GM21723 (cell line): ENCODE measurements at regions not wholly inside any gene's neighbourhood (a gene's known extent, or its start where the extent isn't known, plus 50 kb on each side); places are given as distances from the start of the nearest gene placed in this dataset.
"Not testable (repeated sequence)": the region's sequence is repeated elsewhere in the genome, so short reads cannot be mapped to it uniquely, and the experiment has no call there.

ENCODE experiments used
- ATAC-seq: cut with Tn5 transposase; IDR thresholded peaks from one replicate; pipeline ENCODE4 v1.9.1; 2021; ENCODE audit warnings: mild to moderate bottlenecking, moderate library complexity; ENCODE audit not compliant: unreplicated experiment

DNA sequence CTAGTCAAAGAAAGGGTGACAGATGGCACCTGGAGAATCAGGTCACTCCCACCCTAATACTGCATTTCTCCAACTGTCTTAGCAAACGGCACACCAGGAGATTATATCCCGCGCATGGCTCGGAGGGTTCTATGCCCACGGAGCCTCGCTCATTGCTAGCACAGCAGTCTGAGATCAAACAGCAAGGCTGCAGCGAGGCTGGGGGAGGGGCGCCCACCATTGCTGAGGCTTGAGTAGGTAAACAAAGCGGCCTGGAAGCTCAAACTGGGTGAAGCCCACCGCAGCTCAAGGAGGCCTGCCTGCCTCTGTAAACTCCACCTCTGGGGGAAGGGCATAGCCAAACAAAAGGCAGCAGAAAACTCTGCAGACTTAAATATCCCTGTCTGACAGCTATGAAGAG lies 268.1 kb upstream of the GRM3 start:
- not testable (repeated sequence) for ATAC-seq

- ATAC-seq: no peak
These were observed 271.4 kb upstream of the GRM3 start for GRCh38 chr7:86372262-86372661.

DNA sequence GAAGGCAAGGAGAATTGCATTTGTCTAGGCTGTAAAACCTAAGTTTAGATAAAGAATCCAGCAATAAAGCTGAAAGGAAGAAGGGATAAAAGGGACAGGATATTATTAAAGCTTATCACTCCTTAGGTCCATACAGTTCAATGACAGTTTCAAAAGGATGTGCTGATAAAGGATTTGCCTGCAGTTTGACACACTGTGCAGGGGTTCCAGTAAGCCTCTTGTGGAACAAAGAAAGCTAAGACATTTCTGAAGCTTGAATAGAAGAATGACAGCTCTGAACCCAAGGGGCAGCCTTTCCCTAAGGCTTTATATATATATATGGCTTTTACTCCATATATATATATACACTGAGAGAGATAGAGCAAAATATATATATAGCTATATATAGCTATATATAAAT lies 276.8 kb upstream of the GRM3 start:
- ATAC-seq: no peak

GRCh38 chr7:86340407-86340806 lies 303.3 kb upstream of the GRM3 start:
- ATAC-seq: not testable (repeated sequence)

DNA sequence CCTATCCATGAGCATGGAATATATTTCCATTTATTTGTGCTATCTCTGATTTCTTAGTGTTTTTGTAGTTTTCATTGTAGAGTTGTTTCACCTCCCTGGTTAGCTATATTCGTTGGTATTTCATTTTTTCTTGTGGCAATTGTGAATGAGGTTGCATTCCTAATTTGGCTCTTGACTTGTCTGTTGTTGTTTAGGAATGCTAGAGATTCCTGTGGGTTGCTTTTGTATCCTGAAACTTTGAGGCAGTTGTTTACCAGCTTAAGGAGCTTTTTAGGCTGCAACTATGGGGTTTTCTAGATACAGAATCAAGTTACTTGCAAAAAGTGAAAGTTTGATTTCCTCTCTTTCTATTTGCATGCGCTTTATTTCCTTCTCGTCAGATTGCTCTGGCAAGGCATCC lies 304.7 kb upstream of the GRM3 start:
- no peak for ATAC-seq

DNA sequence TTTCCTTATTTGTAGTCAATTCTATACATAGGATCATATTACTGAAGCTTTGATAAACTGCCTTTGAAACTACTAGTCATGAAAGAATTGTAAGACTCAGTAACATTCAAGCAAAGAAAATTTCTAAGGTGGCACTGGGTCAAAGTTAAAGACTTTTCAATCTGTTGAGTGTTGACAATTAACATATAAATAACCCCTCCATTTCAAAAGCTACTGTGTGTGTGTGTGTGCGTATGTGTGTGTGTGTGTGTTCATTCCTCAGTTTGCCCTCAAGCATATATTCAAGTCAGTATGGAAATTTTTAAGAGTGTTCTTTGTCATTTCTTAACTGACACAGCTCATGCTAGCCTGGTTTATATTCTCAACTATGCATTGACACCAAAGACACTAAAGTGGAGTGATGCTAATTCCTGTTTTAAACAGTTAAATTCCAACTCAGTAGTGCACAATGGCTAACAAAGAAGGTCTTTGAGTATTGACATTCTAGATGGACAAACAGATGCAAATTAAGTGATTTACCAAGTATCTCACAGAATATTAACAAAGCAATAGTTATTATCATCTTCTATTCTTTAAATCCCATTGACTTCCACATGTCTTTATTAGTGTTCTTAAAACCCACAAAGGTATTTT lies 314.8 kb upstream of the GRM3 start:
- ATAC-seq: no peak

DNA sequence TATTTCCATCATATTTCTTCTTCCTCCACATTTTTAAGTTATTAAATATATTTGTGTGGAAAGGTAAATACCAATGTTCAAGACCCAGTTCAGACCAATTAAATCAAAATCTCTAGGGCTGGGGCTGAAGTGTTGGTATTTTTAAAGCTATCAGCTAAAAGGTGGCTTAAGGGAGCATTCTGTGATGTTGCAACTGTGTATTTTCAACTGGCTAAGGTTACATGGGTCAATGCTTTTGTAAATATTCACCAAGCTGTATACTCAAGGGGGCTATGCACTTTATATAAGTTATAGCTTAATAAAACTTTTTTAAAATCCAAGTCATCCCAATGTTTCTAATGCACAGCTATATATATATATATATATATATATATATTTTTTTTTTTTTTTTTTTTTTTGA lies 316.9 kb upstream of the GRM3 start:
- ATAC-seq: no peak

DNA sequence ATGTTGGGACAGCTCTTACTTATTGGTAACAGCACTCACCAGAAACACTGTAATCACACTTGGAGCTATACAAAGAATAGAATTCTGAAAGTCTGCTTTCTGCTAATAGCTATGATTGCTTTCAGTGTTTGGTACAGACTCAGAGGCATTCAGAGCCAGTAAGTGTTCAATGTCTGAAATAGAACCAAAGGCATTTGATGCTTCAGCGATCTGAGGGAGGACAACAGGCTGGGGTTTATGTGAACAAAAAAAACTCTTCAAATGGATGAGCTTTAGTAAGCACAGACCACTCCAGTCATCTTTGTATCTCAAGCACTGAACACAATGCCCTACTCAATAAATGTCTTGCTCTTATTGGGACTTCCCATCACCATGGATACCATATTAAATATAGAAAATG lies 322.8 kb upstream of the GRM3 start:
- no peak for ATAC-seq

GRCh38 chr7:86320341-86320740 lies 323.4 kb upstream of the GRM3 start:
- ATAC-seq: no peak

DNA sequence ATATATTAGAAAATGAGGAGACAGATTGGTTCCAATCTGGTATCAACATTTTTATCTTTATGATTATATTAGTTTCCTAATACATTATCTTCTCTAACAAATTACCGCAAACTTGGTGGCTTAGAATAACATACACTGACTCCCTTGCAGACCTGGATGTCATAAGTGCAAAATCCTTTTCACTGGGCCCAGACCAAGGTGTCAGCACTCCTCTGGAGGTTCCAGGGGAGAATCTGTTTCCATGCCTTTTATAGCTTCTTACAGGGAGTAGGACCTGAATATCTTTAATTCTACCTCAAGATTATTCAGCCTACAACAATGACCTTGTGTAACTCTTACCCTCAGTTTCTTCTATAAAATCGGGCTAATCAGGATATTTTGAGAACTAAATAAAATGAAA lies 329.9 kb upstream of the GRM3 start:
- ATAC-seq: no peak

DNA sequence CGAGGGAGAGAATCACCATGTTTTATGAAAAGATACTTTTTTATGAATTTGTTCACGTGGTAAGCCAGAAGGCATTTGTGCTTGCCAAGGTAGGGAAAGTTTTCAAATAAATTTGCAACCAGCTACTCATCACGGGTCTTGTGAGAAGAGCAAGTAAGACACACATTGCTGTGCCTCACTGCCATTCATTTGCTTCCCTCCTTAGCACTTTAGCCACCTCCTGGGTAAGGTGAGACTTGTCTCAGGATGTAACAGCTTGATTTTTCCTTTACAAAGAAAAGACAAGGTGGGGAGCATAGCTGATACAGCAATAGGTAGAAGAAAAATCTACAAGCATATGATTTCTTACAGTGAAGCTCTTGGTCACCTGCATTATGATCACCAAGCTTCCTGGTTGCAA lies 342.4 kb upstream of the GRM3 start:
- no peak for ATAC-seq

DNA sequence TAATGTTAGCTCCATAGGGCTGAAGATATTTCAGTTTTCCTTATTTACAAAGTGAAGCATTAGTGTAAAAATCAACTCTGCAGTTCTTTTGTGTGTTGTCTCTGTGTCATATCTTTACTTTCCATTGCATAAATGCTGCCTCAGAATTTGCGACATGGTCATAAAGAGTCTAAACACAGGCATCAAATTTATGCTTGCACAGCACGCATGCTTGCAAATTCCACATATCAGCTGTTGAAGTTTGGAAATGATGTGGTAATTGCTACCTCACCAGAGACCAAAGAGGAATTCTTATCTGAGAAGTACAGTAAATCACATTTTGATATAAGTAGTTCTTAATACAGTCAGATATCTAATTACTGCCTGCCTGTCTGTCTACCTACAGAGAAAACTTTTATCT lies 348.2 kb upstream of the GRM3 start:
- no peak for ATAC-seq

GRCh38 chr7:86282014-86282682 lies 361.6 kb upstream of the GRM3 start:
- ATAC-seq: no peak

GRCh38 chr7:86280150-86280549 lies 363.6 kb upstream of the GRM3 start:
- no peak for ATAC-seq

DNA sequence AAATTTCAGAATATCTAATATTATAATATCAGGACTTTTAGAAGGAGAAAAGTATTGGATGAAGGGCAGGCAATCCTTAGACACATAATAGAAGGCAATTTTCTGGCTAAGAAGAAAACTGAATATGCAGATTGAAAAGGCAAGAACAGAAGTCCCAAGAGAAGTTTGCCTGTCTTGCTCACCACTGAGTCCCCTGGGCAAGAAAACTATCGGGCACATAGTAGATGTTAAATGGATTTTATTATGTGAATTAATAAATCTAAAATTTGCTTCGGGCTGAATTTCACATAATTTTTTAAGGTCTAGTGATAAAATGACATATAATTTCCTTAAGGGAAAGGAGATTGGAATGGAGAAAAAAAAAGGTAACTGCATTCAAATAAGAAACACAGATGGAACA lies 380.9 kb upstream of the GRM3 start:
- no peak for ATAC-seq

GRCh38 chr7:86257894-86258293 lies 385.8 kb upstream of the GRM3 start:
- no peak for ATAC-seq

DNA sequence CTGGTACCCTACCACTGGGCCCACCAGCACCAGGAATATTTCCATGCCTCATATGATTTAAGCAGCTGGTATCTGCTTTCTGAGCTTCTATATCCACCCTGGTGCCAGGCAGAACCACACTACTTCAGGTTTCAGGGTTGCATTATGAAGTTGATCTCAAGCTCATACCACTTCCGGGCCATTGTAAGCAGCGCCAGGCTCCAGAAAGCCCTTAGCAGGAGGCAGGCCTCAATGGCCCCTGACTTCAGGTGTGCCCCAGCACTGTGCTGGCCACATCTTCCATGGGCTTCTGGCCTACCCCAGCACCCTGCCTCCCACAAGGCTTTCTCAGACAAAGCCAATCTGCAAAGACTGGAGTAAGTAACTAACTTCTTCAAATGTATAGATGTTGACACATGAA lies 391.3 kb upstream of the GRM3 start:
- no peak for ATAC-seq

DNA sequence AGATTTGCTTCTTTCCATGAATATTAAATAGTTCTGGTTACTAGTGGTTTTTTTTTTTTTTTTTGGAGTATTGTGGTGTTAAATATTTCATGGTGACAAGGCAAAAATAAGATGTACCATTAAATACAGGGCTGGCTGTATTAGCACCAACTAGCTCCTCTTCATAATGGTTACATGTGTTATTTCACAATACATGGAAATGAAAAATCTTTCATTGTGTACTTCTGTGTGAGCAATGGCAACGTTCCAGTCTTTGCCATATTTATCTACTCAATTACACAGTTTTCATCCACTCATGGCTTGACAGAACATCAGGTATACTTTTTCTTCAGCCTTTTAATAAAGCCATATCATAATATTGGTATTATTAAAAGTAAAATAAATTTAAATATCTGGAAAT lies 394.7 kb upstream of the GRM3 start:
- no peak for ATAC-seq

DNA sequence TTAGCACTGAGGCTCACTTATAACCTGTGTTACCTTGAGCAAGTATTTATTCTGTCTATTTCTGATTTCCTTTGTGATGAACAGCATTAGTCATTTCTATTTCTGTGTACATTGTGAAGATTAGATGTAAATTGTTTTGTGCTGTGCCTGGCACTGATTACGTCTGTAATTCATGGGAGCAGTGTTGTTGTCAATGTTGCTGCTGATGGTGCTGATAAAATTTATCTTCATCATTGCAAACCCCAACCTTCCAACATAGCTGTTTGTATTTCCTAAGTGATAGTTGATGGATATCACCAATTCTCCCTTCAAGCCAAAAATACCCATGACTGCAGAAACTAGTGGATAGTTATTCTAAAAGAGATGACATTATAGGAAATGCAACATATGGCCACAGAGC lies 400.5 kb upstream of the GRM3 start:
- ATAC-seq: no peak

DNA sequence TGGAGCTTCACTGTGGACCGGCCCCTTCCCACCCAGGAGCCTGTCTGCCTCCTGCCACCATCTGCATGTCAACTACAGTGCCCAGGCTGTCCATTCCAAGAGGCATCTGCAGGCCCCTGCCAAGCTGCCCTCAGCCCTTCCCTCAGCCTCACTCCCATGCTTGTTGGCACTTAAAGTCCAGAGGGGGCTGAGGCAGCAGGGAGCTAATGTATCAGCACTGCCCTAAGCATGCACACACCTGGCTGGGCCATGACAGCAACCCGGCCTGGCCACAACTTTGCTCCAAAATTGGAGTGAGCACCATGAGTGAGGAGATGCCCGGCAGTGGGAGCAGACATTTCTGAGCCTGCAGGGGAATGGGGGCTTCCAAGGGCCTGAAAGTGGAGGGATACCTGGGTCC lies 417.5 kb upstream of the GRM3 start:
- ATAC-seq: no peak

- ATAC-seq: no peak
These were observed 420.9 kb upstream of the GRM3 start for GRCh38 chr7:86222806-86223205.

GRCh38 chr7:86214734-86215133 lies 429.0 kb upstream of the GRM3 start:
- ATAC-seq: no peak

DNA sequence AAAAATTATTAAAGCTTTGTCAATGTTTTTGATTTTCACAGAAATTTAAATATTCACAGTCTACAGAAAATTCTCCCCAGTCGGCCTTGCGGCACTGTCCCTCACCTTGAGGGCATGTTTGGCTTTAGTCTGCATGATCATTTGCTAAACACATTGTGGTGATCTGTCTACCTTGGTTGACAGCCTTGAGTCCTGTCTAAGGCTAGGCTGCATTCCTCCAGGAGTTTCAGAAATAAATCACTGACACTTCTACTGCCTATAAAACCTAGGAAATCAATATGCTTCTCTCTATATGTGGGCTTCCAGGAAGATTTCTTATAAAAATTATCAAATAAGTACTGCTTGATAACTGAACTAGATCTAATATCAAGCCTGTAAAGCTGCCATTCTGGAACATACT lies 430.7 kb upstream of the GRM3 start:
- ATAC-seq: no peak
